Left renal pelvis (tissue), 4 donors: ENCODE measurements at regions not wholly inside any gene's neighbourhood (a gene's known extent, or its start where the extent isn't known, plus 50 kb on each side); places are given as distances from the start of the nearest gene placed in this dataset.
A peak's percentile ranks its signal among the peaks of the same experiment; 100 is the strongest.

Experiments
- DNase-seq, 4 donors: peaks; one replicate each; pipeline ENCODE4 v3.0.0-alpha.2; 2013; ENCODE audit warnings: low read depth in 4 of 4, low spot score in 3 of 4

- DNase-seq, result no peak
Measured at GRCh38 chr15:62715946-62716345, 326.6 kb upstream of the TPM1 start.

- DNase-seq, result no peak
Measured at GRCh38 chr15:62717496-62717895, 325.1 kb upstream of the TPM1 start.

DNA sequence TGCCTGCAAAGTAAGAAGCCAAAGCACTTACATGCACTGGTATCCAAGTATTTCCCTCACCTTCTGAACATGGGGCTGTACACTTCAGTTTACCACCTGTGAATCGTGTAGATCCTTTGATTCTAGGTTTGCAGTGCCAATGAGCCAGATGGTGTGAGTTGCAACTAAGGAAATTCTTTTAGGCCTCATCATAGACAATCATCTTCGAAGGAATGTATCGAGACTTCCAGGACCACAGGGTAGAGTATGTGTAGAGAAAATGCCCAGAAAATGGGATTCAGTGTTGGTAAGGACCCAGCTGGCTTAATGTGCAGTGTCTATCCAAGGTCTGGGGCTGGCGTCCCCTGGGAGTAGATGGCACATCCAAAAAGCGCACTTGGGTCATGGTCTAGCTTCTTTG, 323.2 kb upstream of the TPM1 start:
- no peak for DNase-seq

- DNase-seq, result no peak
Measured at GRCh38 chr15:62722237-62722636, 320.3 kb upstream of the TPM1 start.

GRCh38 chr15:62726461-62726860, 316.1 kb upstream of the TPM1 start:
- no peak for DNase-seq

DNA sequence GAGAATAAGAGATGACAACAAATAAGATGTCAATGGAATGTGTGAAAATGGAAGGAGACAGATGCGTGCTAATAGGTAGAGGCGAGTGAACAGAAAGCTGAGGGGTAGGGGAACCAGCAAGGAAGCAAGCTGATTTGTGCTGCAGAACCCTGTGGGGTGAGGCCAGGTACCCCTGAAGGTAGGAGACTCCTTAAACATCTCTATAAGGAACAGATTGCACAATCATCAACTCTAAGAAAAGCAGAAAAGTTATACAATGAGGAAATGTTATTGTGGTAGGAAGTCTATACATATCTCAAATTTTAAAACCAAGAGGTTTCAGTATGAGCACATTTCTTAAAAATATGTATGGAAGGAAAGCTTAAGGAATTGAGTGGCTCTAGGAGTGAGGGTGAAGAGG, 315.0 kb upstream of the TPM1 start:
- no peak for DNase-seq

DNA sequence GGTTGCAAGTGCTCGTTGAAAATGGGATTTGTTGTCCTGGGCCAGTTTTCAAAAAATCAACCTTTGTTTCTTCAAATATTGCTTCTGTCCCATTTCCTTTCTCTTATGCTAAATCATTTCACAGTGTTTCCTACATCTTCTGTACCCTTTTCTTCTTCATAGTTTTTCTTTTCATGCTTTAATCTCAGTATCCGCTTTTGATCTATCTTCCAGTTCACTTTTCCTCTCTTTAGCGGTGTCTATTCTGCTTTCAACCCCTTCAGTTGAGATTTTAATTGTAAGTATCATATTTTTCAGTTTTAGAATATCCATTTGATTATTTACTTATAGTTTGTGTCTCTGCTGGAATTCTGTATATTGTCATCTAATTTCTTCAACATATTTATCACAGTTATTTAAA, 311.7 kb upstream of the TPM1 start:
- no peak for DNase-seq

- DNase-seq, result no peak
Measured at GRCh38 chr15:62732078-62732477, 310.5 kb upstream of the TPM1 start.

DNA sequence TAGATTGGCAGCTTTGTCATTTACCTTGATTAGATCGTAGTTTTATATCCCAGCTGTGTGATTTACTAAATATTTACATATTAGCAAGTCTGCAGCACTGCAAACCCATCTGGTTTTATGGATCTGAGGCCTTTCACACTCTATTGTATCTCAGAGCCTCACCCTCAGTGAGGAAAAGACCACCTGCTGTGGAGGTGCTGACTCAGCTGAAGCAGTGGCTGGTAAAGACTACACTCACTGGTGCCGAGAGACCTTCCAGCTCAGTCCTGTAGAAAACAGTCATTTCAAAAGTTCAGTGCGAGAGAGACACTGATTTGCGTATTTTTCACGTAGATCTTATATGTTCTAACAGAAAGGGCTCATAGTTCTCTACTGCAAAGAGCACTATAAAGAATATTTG, 307.8 kb upstream of the TPM1 start:
- no peak for DNase-seq

DNA sequence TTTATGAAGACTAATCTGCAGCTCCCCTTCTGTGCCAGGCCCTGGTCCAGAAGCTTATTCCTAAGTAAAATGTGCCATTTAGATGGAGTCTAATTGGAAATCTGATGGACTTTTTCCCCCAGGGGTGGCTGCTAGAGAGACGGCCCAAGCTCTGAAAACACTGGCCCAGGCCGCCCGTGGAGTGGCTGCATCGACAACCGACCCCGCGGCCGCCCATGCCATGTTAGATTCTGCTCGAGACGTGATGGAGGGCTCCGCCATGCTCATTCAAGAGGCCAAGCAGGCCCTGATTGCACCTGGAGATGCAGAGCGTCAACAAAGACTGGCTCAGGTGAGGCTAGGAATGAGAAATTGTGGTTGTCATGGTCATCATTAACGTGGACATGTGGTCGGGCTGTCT, 305.8 kb upstream of the TPM1 start:
- no peak for DNase-seq

DNA sequence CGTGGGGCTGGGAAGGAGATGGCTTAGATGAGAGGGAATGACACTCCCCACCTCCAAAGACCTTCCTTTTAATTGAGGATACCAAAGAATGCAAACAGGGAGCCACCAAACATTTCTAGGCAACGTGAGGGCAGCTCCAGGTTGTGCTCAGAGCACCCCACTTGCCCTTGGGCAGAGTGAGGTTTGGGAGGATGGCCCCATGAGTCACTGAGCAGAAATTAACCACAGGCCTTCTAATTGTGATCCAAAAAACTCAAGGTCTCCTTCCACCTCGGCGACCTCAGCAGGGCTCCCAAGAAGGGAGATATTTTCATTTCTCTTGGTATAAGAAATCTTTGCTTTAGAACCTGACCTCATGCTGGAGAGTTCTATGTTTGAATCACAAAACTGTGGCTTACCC, 305.0 kb upstream of the TPM1 start:
- no peak for DNase-seq

DNA sequence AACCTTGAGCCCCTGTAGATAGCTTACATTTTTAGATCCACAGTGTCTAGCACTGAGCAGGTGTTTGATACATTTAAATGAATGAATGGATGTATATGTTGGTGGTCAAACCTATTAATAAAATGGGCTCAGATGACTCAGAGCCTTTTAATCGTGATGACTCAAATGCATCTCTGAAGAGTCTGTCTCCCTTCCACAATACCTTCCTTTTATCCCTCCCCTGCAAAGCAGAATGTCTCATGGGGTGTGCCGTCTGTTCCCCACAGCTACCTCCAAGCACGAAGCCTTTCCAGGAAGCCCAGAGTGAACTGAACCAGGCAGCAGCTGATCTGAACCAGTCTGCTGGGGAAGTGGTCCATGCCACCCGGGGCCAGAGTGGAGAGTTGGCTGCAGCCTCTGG, 303.5 kb upstream of the TPM1 start:
- DNase-seq, result no peak

DNA sequence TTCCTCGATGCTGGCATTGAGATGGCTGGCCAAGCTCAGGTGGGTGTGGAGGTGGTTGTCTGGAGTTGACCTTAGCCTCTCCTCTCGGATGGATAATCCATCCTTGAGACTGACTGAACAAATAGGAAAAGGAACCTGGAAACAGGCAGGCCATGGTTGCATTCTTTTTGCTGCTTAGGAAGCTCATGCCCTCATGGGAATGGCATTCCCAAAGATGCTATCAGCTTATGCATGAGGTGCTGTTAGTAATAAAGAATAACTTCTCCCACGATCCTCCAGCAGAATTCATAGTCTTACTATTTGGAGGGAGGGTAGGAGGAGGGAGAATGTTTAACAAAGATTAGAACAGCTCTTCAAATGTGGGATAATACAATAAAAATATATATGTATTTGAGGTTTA, 303.0 kb upstream of the TPM1 start:
- DNase-seq, result no peak

GRCh38 chr15:62740141-62741004, 302.2 kb upstream of the TPM1 start:
- DNase-seq, result no peak

- DNase-seq, result no peak
Measured at GRCh38 chr15:62741106-62741505, 301.4 kb upstream of the TPM1 start.

- DNase-seq, result peak in 1 of 4 donors; percentile 51
Measured at GRCh38 chr15:62742409-62743171, 300.0 kb upstream of the TPM1 start.

- no peak for DNase-seq
Measured at GRCh38 chr15:62745621-62746225, 296.8 kb upstream of the TPM1 start.

- no peak for DNase-seq
Measured at GRCh38 chr15:62748196-62748595, 294.4 kb upstream of the TPM1 start.

GRCh38 chr15:62749036-62749815, 293.3 kb upstream of the TPM1 start:
- peak in 1 of 4 donors; percentile 57 for DNase-seq

DNA sequence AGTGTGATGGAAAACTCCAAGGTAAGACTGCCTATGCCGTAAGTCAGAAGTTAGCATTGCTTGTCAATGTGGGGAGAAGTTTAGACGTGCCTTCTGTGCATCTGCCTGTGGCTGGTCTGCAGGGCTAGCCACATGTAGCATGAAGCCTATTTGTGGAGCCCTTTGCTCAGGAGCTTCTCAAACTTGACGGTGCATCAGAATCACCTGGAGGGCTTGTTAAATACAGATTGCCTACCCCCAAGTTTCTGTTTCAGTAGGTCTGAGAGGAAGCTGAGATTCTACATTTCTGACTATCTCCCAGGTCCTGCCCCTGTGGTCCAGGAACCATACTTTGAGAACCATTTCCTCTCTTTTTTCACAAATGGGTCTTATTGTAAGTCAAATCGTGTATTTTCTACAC, 292.1 kb upstream of the TPM1 start:
- DNase-seq, result no peak
